Esophagus muscularis mucosa (tissue), 4 donors: ENCODE measurements at regions not wholly inside any gene's neighbourhood (a gene's known extent, or its start where the extent isn't known, plus 50 kb on each side); places are given as distances from the start of the nearest gene placed in this dataset.
A peak's percentile ranks its signal among the peaks of the same experiment; 100 is the strongest.

Experiments
- DNase-seq: peaks from one replicate; pipeline ENCODE4 v3.0.0-alpha.2; 2017; ENCODE audit errors: extremely low spot score
- H3K27ac ChIP-seq, 4 donors: fragments of 200-600 bp; sonication (generic); replicated peaks in 1 of 4; 1 replicate in 3 of 4; 2 replicates in 1 of 4; pipeline ENCODE4 v1.5.1; 2016 to 2019; ENCODE audit warnings: mild to moderate bottlenecking in 1 of 4
- H3K27me3 ChIP-seq, 4 donors: fragments of 200-600 bp; sonication (generic); one replicate each; pipeline versions ENCODE4 v1.5.1 to v1.6.0; 2016 to 2019
- H3K36me3 ChIP-seq, 4 donors: fragments of 200-600 bp; sonication (generic); one replicate each; pipeline ENCODE4 v1.5.1; 2016 to 2019
- H3K4me1 ChIP-seq, 4 donors: fragments of 200-600 bp; sonication (generic); one replicate each; pipeline ENCODE4 v1.5.1; 2016 to 2019
- H3K4me3 ChIP-seq, 4 donors: fragments of 200-600 bp; sonication (generic); 1 replicate in 2 of 4; 2 replicates in 2 of 4; pipeline ENCODE4 v1.5.1; 2016 to 2019; ENCODE audit warnings: mild to moderate bottlenecking in 4 of 4, moderate library complexity in 1 of 4
- H3K9me3 ChIP-seq, 4 donors: fragments of 200-600 bp; sonication (generic); 1 replicate in 3 of 4; 2 replicates in 1 of 4; pipeline ENCODE4 v1.5.1; 2016 to 2019
- CTCF ChIP-seq, 3 experiments: fragments of 200-600 bp in 2 of 3; fragments of 450-650 bp in 1 of 3; sonication (generic) in 2 of 3; IDR thresholded peaks; one replicate each; pipeline ENCODE4 v1.5.1; 2017 to 2019; ENCODE audit warnings: antibody characterized with exemption in 3 of 3, mild to moderate bottlenecking in 2 of 3, moderate library complexity in 1 of 3
- EP300 ChIP-seq: sonication (generic); formaldehyde crosslinking; IDR thresholded peaks from one replicate; pipeline ENCODE4 v1.6.1; 2017; ENCODE audit warnings: antibody characterized with exemption
- POLR2A ChIP-seq: fragments of 450-650 bp; IDR thresholded peaks from one replicate; pipeline ENCODE4 v1.6.1; 2017; ENCODE audit warnings: antibody characterized with exemption, moderate library complexity, mild to moderate bottlenecking, low read depth
- POLR2AphosphoS5 ChIP-seq, 2 donors: sonication (generic); formaldehyde crosslinking; IDR thresholded peaks; one replicate each; pipeline ENCODE4 v1.6.1; 2017; ENCODE audit warnings: antibody characterized with exemption in 2 of 2
- WGBS: methylation state at CpG from one replicate; pipeline ENCODE4 v1.1.5; 2018; 5-methylcytosine and 5-hydroxymethylcytosine counted together
- intact Hi-C: fragments of 100-400 bp; cut with DNase I; formaldehyde crosslinking; loops from one replicate; pipeline ENCODE4 v1.15.1; 2023

GRCh38 chr9:75229605-75230332 is 141.5 kb downstream of the OSTF1 start:
- H3K9me3 ChIP-seq = peaks cover 0 to 9% (median 3%) of the 10 kb centered on the region in 4 donors
- no peak for TF ChIP-seq EP300
- TF ChIP-seq POLR2AphosphoS5 (IDR thresholded peaks at IDR 0.05) = peak; percentile 74 to 77

GRCh38 chr9:75230469-75230868 is 142.2 kb downstream of the OSTF1 start:
- Histone ChIP-seq H3K27ac (peak overlapping the region; percentile 67 to 80 (median 73)), H3K9me3 (peaks cover 0 to 9% (median 3%) of the 10 kb centered on the region in 4 donors), H3K4me3 (no peak overlapping the region), H3K36me3 (no peaks in the 10 kb centered on the region), H3K4me1 (peaks cover 0 to 52% (median 47%) of the 10 kb centered on the region in 4 donors), H3K27me3 (no peaks in the 10 kb centered on the region)
- DNase-seq = no peak
- intact Hi-C loops = no loop called here
- 80% methylated on average over 3 of the region's 3 CpGs for WGBS
- TF ChIP-seq POLR2A = no peak
- TF ChIP-seq POLR2AphosphoS5 (IDR thresholded peaks at IDR 0.05) = no peak
- no peak for TF ChIP-seq CTCF (IDR thresholded peaks at IDR 0.05)
- TF ChIP-seq EP300 = no peak

More at GRCh38 chr9:75229605-75230332, 141.5 kb downstream of the OSTF1 start:
- H3K27ac ChIP-seq = peak overlapping the region; percentile 67 to 80 (median 73)
- intact Hi-C loops = no loop called here
- DNase-seq = no peak
- H3K36me3 ChIP-seq = no peaks in the 10 kb centered on the region
- WGBS = 56% methylated on average over 5 of the region's 5 CpGs
- peaks cover 0 to 52% (median 47%) of the 10 kb centered on the region in 4 donors for H3K4me1 ChIP-seq
- H3K27me3 ChIP-seq = no peaks in the 10 kb centered on the region
- H3K4me3 ChIP-seq = no peak overlapping the region

GRCh38 chr9:75231167-75231566 is 142.9 kb downstream of the OSTF1 start:
- no peaks in the 10 kb centered on the region for H3K27me3 ChIP-seq
- TF ChIP-seq EP300 (no peak), POLR2A (no peak), CTCF (IDR thresholded peaks at IDR 0.05) (no peak), POLR2AphosphoS5 (IDR thresholded peaks at IDR 0.05) (no peak)
- H3K4me3 ChIP-seq = no peak overlapping the region
- 94% methylated on average over 2 of the region's 2 CpGs for WGBS
- no peak for DNase-seq
- peaks cover 0 to 7% (median 2%) of the 10 kb centered on the region in 4 donors for H3K9me3 ChIP-seq
- H3K27ac ChIP-seq = peak overlapping the region in 2 of 4 donors; percentile 77 to 80
- H3K4me1 ChIP-seq = peaks cover 0 to 52% (median 47%) of the 10 kb centered on the region in 4 donors
- intact Hi-C loops = no loop called here
- H3K36me3 ChIP-seq = no peaks in the 10 kb centered on the region

GRCh38 chr9:75233011-75233410 is 144.7 kb downstream of the OSTF1 start:
- H3K36me3 ChIP-seq = no peaks in the 10 kb centered on the region
- H3K4me3 ChIP-seq = no peak overlapping the region
- H3K4me1 ChIP-seq = peaks cover 0 to 46% (median 43%) of the 10 kb centered on the region in 4 donors
- TF ChIP-seq POLR2A (no peak), EP300 (no peak), CTCF (IDR thresholded peaks at IDR 0.05) (no peak), POLR2AphosphoS5 (IDR thresholded peaks at IDR 0.05) (no peak)
- H3K9me3 ChIP-seq = no peaks in the 10 kb centered on the region
- no peak overlapping the region for H3K27ac ChIP-seq
- intact Hi-C loops = no loop called here
- WGBS = 77% methylated on average over 5 of the region's 5 CpGs
- no peak for DNase-seq
- no peaks in the 10 kb centered on the region for H3K27me3 ChIP-seq

- intact Hi-C loops = no loop called here
- H3K9me3 ChIP-seq = no peaks in the 10 kb centered on the region
- DNase-seq = no peak
- no peaks in the 10 kb centered on the region for H3K36me3 ChIP-seq
- no peaks in the 10 kb centered on the region for H3K27me3 ChIP-seq
- H3K4me3 ChIP-seq = no peak overlapping the region
- 93% methylated on average over 2 of the region's 2 CpGs for WGBS
- no peak for TF ChIP-seq POLR2A
- TF ChIP-seq EP300 = no peak
- TF ChIP-seq CTCF (IDR thresholded peaks at IDR 0.05) = no peak
- TF ChIP-seq POLR2AphosphoS5 (IDR thresholded peaks at IDR 0.05) = no peak
- no peak overlapping the region for H3K27ac ChIP-seq
- peaks cover 0 to 31% (median 21%) of the 10 kb centered on the region in 4 donors for H3K4me1 ChIP-seq
These were observed 147.3 kb downstream of the OSTF1 start for GRCh38 chr9:75235632-75236031.
